ENCODE measurements at regions not wholly inside any gene's neighbourhood (a gene's known extent, or its start where the extent isn't known, plus 50 kb on each side); places are given as distances from the start of the nearest gene placed in this dataset.

DNA sequence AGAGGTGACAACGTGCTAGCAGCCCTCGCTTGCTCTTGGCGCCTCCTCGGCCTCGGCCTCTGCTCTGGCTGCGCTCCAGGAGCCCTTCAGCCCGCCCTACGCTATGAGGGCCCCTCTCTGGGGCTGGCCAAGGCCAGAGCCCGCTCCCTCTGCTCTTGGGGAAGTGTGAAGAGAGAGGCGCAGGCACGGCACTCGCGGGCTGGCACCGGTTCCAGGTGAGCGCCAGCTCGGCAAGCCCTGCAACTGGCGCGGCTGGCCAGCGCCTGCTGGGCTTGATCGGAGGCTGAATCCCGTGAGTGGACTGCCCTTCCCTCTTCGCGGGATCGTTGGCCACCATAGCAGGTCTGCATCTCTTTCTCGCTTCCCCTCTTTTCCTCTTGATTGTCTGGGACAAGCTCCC is 298.0 kb upstream of the PTPRD start:
- no peaks in the 10 kb centered on the region for H3K36me3 ChIP-seq
- no peaks in the 10 kb centered on the region for H3K27me3 ChIP-seq
- peaks cover 0 to 15% of the 10 kb centered on the region in 2 donors for H3K9me3 ChIP-seq
- TF ChIP-seq, protein P1, sequence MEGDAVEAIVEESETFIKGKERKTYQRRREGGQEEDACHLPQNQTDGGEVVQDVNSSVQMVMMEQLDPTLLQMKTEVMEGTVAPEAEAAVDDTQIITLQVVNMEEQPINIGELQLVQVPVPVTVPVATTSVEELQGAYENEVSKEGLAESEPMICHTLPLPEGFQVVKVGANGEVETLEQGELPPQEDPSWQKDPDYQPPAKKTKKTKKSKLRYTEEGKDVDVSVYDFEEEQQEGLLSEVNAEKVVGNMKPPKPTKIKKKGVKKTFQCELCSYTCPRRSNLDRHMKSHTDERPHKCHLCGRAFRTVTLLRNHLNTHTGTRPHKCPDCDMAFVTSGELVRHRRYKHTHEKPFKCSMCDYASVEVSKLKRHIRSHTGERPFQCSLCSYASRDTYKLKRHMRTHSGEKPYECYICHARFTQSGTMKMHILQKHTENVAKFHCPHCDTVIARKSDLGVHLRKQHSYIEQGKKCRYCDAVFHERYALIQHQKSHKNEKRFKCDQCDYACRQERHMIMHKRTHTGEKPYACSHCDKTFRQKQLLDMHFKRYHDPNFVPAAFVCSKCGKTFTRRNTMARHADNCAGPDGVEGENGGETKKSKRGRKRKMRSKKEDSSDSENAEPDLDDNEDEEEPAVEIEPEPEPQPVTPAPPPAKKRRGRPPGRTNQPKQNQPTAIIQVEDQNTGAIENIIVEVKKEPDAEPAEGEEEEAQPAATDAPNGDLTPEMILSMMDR (IDR thresholded peaks at IDR 0.05), result no peak
- TF ChIP-seq EP300 (IDR thresholded peaks at IDR 0.05; ENCODE audit: low read depth) (no peak), POLR2AphosphoS5 (IDR thresholded peaks at IDR 0.05) (no peak), POLR2A (IDR thresholded peaks at IDR 0.05) (no peak)
- in situ Hi-C loops (cut with MboI; ENCODE audit: low pct_ligation_motif_present in 1 of 4, low pct_unique_long_range_greater_than_20kb in 1 of 4, low sequenced_read_pairs in 3 of 4), result loop anchor here in 1 of 4 donors (25.0 kb wide), 1 partner anchor 98 kb away; no protein-coding TSS in a partner anchor
- no peak overlapping the region for H3K27ac ChIP-seq
- intact Hi-C loops (cut with DNase I; ENCODE audit: low total_unique reads), result no loop called here
- 76 to 88% methylated on average over 3 to 25 of the region's 25 CpGs for WGBS, 2 donors (ENCODE audit: low coverage in 1 of 2)
- no peak for DNase-seq
- H3K4me1 ChIP-seq, result no peaks in the 10 kb centered on the region
- H3K4me3 ChIP-seq, result no peak overlapping the region

GRCh38 chr9:10911373-10911772 is 298.6 kb upstream of the PTPRD start:
- intact Hi-C loops (cut with DNase I; ENCODE audit: low total_unique reads), result no loop called here
- Histone ChIP-seq H3K27ac (no peak overlapping the region), H3K4me3 (no peak overlapping the region), H3K9me3 (peaks cover 0 to 15% of the 10 kb centered on the region in 2 donors), H3K4me1 (no peaks in the 10 kb centered on the region), H3K36me3 (no peaks in the 10 kb centered on the region), H3K27me3 (no peaks in the 10 kb centered on the region)
- in situ Hi-C loops (cut with MboI; ENCODE audit: low pct_ligation_motif_present in 1 of 4, low pct_unique_long_range_greater_than_20kb in 1 of 4, low sequenced_read_pairs in 3 of 4), result loop anchor here in 1 of 4 donors (25.0 kb wide), 1 partner anchor 99 kb away; no protein-coding TSS in a partner anchor
- 81% methylated on average over 5 to 6 of the region's 6 CpGs for WGBS, 2 donors (ENCODE audit: low coverage in 1 of 2)
- DNase-seq, result no peak
- TF ChIP-seq EP300 (IDR thresholded peaks at IDR 0.05; ENCODE audit: low read depth) (no peak), POLR2AphosphoS5 (IDR thresholded peaks at IDR 0.05) (no peak), POLR2A (IDR thresholded peaks at IDR 0.05) (no peak)
- TF ChIP-seq, protein P1 (IDR thresholded peaks at IDR 0.05), result no peak

DNA sequence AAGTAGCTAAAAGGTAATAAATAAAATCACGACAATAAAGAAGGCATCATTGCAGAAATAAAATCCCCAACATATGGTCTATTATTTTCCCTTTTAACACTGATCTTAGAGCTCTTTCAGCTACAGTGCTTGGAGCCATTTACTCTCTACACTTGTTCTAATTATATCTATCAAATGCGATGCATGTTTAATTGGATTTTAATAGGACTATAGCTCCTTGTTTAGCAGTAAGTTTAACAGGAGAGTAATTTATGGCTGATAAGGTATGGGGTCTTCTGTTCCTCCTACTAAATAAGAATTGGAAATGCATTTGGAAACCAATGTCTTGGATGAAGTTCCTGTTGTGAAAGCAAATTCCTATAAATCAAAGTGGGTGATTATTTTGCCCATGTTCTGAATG is 304.2 kb upstream of the PTPRD start:
- 77 to 83% methylated on average over 2 of the region's 2 CpGs for WGBS, 2 donors (ENCODE audit: low coverage in 1 of 2)

DNA sequence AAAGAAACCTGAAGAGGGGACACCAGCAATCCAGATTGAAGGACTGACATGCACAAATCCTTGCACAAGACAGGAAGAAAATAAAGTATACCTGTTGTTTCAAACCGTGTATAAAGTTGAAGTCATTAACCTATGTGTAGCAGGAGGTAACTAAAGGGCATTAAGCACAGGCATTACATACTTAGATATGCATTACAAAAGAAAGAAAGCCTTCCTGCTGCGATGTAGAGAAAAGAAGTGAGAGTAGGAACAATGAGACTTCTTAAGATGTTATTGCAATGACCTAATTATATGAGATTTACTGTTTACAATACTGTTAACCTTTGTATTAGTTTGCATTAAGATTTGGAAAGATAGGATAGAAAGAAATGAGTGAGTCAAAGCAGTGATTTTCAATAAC is 308.9 kb upstream of the PTPRD start:
- DNase-seq, result no peak
- intact Hi-C loops (cut with DNase I; ENCODE audit: low total_unique reads), result no loop called here
- 11 to 25% methylated on average over 2 of the region's 2 CpGs for WGBS, 2 donors (ENCODE audit: low coverage in 1 of 2)
- no peaks in the 10 kb centered on the region for H3K9me3 ChIP-seq
- H3K36me3 ChIP-seq, result no peaks in the 10 kb centered on the region
- no peak overlapping the region for H3K27ac ChIP-seq
- no peaks in the 10 kb centered on the region for H3K4me1 ChIP-seq
- TF ChIP-seq POLR2AphosphoS5 (IDR thresholded peaks at IDR 0.05) (no peak), POLR2A (IDR thresholded peaks at IDR 0.05) (no peak), EP300 (IDR thresholded peaks at IDR 0.05; ENCODE audit: low read depth) (no peak)
- TF ChIP-seq, protein P1 (IDR thresholded peaks at IDR 0.05), result no peak
- no peak overlapping the region for H3K4me3 ChIP-seq
- H3K27me3 ChIP-seq, result no peaks in the 10 kb centered on the region
- in situ Hi-C loops (cut with MboI; ENCODE audit: low pct_ligation_motif_present in 1 of 4, low pct_unique_long_range_greater_than_20kb in 1 of 4, low sequenced_read_pairs in 3 of 4), result loop anchor here in 1 of 4 donors (25.0 kb wide), 1 partner anchor 109 kb away; no protein-coding TSS in a partner anchor

More for the DNA sequence above, 304.2 kb upstream of the PTPRD start:
- no peak for DNase-seq
- TF ChIP-seq POLR2AphosphoS5 (IDR thresholded peaks at IDR 0.05), result no peak
- TF ChIP-seq POLR2A (IDR thresholded peaks at IDR 0.05), result no peak
- TF ChIP-seq, protein P1 (IDR thresholded peaks at IDR 0.05), result no peak
- TF ChIP-seq EP300 (IDR thresholded peaks at IDR 0.05; ENCODE audit: low read depth), result no peak
- H3K27ac ChIP-seq, result no peak overlapping the region
- H3K4me1 ChIP-seq, result no peaks in the 10 kb centered on the region
- in situ Hi-C loops (cut with MboI; ENCODE audit: low pct_ligation_motif_present in 1 of 4, low pct_unique_long_range_greater_than_20kb in 1 of 4, low sequenced_read_pairs in 3 of 4) (loop anchor here in 1 of 4 donors (25.0 kb wide), 1 partner anchor 105 kb away; no protein-coding TSS in a partner anchor), intact Hi-C loops (cut with DNase I; ENCODE audit: low total_unique reads) (no loop called here)
- no peaks in the 10 kb centered on the region for H3K27me3 ChIP-seq
- H3K9me3 ChIP-seq, result peaks cover 0 to 10% of the 10 kb centered on the region in 2 donors
- H3K36me3 ChIP-seq, result no peaks in the 10 kb centered on the region
- no peak overlapping the region for H3K4me3 ChIP-seq

Measured in transverse colon (tissue), 4 donors.